DMS79 treated with DMSO at 0.1 percent for 48 hours (cell line): ENCODE measurements at regions not wholly inside any gene's neighbourhood (a gene's known extent, or its start where the extent isn't known, plus 50 kb on each side); places are given as distances from the start of the nearest gene placed in this dataset.

Experiments
- DNase-seq: peaks from one replicate; lab custom pipeline; 2025; lab: John Stamatoyannopoulos, UW

DNA sequence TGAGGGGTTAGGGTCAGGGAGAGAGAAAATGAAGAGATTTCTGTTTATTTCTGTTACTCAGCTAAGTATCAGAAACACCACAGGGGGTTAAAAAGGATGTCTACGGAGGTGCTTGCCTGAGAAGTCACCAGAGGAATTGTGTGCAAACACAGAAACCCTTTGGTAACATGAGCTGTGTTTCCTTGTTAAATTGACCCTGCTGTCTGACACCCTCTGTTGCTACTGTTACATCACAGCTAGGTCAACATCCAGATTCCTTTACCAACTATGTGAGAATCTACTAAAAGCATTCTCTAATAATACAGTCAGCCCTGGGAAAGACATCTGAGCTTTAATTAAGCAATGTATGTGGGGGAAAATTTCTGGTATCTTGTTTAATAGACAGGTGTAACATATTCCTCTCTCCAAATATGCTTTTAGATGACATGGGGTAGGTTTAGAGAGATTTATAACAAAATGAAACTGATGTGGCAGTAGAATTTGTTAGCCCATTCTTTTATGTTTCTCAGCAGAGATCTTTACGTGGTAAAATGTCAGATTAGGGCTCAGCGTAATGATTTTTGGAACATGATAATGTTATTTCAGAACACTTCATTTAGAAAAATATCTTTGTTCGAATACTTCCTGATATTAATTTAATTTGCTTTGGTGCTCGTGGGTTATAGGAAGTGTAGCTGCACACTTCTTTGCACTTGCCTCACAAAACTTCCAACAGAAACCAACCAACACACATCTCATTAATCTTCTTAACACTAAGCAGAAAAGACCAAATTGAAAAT lies 168.0 kb upstream of the AHR start:
- DNase-seq = peak; percentile 15

DNA sequence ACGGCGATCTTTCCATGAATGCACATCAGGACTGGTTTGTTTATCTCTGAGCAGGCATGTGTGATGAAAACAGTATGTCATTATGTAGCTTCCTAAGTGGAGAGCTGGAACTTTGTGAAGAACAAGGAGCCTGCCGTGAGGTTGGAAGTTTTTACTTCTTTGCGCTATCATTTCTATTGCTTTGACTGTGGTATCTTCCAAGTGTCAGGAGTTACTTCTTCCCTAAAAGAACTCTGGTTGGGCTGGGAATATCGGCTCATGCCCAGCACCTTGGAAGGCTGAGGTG lies 167.4 kb upstream of the AHR start:
- DNase-seq = no peak

DNA sequence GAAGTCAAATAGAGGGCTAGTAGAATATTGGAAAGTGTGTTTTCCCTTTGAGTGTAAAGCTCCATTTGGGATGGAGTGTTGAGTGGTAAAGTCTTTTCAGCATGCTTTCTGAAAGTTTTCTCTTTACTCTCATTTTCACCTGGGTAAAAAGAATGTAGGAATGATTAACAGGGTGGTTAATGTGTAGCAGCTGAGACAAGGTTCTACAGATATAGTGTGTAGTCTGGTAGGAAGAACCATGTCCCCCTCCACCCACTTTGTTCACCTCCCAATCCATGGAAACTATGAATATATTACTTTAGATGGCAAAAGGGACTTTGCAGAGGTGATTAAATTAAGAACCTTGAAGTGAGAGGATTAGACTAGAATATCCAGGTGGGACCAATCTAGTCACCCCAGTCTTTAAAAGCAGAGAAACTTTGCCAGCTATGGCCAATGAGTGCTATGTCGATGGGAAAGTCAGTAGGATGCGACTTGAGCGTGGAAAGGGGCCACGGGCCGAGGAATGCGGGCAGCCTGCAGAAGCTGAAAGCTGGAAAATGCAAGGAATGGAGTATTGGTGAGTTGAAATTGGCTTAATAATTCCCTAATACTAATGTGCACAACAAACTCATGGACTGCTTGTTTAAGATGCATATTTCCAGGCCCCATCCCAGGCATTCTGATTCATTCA lies 166.3 kb upstream of the AHR start:
- DNase-seq = no peak

- DNase-seq = no peak
These were observed 165.7 kb upstream of the AHR start for GRCh38 chr7:17132726-17133125.

GRCh38 chr7:17133977-17134376 lies 164.5 kb upstream of the AHR start:
- no peak for DNase-seq

- no peak for DNase-seq
These were observed 163.7 kb upstream of the AHR start for GRCh38 chr7:17134786-17135185.

GRCh38 chr7:17136126-17136525 lies 162.3 kb upstream of the AHR start:
- no peak for DNase-seq

DNA sequence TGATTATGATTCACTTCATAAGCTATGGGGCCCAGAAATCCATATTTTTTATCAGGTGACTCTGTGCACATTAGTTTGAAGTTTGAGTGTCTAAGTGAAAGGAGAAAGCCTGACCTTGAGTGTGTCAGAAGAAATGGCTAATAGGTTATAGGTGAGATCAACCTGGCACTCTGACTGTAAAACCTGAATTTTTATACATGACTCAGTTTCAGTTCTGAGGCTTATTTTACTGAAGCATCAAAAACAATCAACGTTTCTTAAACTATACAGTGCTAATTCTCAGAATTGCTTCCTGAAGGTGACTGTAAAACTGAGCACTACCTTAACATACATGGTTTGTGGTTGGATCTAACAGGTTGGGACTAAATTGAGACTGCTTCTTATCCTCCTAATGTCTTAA lies 159.4 kb upstream of the AHR start:
- no peak for DNase-seq

DNA sequence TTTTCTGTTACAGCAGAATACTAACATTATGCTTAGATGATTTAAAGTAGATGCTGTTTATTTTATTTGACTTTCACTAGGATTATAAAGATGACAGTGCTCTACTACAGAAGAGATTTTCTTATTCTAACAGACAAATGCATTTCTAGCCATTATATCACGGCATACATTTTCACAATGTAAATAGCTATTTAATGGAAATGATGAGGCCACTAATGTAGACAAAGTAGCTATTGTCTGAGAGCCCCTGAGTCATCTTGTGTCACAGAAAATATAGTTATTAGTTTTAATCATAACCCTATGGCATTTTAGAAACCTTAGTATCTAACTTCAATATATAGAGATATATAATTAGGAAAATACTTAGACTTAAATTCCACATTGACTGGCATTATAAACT lies 158.0 kb upstream of the AHR start:
- no peak for DNase-seq

DNA sequence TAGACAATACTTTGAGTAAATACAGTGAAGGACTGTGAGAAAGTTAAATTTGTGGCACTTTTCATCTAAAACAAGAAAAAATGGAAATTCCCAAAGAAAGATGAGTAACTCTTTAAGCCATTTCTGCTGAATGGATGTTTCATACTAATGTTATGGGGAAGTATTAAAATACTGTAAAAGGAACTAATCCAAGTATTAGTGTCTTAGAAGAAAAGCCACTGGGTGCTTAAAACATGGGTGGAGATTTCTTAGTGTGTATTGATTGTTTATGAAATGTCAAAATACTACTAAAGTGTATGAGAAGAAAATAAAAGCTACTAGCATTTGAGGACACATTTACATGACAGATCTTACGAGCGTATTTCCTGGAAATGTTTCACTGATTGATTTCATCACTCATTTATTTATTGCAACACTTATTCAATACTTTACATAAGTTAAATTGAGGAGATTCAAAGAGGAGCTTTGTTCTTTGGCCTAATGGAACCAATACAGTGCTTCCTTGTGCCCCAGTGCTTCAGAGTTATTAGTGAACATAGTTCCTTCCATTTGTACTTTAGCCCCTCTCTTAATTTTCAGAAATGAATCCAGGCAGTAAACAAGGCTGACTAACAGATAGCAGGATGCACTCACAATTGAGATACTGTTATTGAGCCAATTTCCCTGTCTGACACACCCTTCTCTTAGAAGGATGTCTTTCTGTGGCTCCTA lies 155.5 kb upstream of the AHR start:
- no peak for DNase-seq

- no peak for DNase-seq
These were observed 154.1 kb upstream of the AHR start for GRCh38 chr7:17144322-17144721.

DNA sequence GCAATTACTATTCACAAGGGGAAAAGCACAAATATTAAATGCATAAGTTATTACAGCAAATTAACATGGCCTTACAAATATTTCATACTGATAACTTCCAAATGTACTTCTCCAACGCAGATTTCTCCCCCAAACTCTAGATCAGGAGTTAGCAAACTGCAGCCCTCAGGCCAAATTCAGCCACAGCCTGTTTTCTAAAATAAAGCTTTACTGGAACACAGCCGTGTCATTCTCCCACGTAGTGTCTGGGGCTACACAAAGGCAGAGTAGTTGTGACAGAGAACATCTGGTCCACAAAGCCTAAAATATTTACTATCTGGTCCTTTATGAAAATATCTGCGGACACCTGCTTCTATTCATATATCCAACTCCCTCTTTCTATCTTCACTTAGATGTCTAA lies 151.8 kb upstream of the AHR start:
- no peak for DNase-seq

GRCh38 chr7:17147409-17147808 lies 151.0 kb upstream of the AHR start:
- no peak for DNase-seq

DNA sequence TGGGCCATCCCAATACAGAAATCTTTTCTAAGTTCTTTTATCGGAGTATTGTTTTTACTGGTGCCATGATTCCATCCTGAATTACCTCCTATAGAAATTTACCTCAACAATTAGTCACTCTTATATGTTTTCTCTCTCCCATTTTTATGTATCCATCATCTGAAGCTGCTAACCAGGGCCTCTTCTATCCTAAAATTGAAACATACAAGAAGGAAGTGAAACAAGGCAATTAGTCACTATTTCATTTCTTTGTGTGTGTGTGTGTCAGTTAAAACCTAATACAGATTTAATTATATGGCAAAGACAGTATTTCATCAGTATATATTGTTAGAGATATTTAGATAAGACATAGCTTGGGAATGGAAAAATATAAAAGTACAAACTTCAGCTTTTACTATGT lies 148.4 kb upstream of the AHR start:
- no peak for DNase-seq

- no peak for DNase-seq
These were observed 145.7 kb upstream of the AHR start for GRCh38 chr7:17152721-17153120.

- no peak for DNase-seq
These were observed 144.9 kb upstream of the AHR start for GRCh38 chr7:17153536-17153935.

GRCh38 chr7:17155529-17155928 lies 142.9 kb upstream of the AHR start:
- DNase-seq = peak; percentile 42

DNA sequence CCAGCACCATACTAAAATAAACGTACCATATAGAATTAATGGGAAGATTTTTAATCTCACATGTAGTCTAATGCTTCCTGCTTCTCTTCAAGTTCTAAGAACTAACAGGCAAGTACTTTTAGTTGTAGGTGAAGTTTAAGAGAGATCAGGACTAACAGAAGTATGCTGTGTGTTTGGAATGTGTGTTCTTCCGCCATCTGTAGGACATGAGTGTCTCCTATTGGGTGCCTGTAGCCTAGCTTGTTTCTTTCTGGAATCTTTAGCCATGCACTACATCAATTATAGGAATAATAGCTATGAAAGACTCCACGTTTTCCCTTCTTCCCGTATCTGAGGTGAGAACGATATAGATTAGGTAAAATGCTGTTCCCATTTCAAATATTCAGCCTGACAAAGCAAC lies 140.2 kb upstream of the AHR start:
- DNase-seq = no peak

DNA sequence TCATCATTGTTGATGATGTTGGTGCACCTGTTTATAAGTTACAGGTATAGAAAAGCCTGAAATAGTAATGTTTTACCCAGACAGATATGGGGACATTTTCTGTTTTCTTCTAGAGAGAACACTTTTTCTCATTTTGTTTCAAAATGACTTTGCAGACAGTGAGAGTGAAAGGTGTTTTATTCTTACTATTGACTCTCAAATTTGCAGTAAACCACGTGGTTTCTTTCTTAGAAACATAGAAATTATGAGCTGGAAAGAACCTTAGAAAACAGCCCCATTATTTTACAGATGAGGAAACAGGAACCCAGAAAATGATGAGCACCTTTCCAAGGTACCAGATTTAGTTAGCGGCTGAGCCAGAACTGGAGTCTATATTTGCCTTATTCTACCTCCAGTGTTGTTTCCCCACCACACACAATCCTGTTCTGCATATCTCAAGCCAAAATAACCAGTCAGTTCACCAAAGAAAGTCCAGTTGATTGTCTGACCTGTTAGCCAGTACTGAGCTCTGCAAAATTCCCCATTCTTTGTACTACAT lies 138.9 kb upstream of the AHR start:
- no peak for DNase-seq

- DNase-seq = peak; percentile 14
These were observed 131.6 kb upstream of the AHR start for GRCh38 chr7:17166824-17167379.

DNA sequence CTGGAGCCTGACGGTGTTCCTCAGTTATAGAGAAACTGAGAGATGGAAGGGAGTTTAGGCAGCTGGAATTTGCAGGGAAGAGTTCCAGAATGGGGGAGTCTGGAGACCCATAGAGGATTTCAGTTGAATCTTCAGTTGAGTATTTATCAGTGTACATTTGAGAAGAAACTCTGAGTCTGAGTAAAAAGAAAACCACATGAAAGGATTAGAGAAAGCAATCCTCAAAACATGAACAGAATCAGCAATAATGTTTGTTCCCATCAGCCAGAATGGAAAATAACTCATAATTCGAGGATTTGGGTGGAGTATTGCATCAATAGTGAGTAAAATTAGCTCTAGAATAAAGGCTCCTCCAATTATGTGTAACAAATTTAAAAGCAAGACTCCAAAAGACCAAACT lies 130.0 kb upstream of the AHR start:
- DNase-seq = no peak

- no peak for DNase-seq
These were observed 127.0 kb upstream of the AHR start for GRCh38 chr7:17171427-17171826.
